ENCODE measurements at regions not wholly inside any gene's neighbourhood (a gene's known extent, or its start where the extent isn't known, plus 50 kb on each side); places are given as distances from the start of the nearest gene placed in this dataset.

DNA sequence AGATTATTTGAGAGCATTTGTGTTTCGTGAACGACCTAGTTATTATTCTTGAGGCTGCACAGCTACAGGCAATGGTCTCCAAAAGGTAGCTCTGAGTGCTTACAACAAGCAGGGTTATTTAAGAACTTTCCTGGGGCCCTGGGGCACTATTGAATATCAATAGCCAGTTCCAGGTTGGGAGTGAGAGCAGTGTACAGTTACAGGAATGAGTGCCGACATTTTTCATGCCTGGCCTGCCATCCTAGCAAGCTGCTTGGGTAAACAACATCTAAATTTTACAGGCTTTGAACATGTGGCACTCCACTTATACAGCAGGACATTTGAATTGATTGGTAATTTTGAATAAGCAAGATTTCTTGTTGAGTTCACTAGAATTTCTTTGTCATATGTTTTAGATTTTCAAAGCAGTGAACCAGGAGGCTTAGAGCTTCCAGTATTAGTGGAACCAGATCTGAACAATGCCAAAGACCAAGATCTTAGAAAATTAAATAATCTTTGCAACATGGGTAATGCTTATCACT, 171.9 kb upstream of the GDNF start:
- DNase-seq (ENCODE audit: insufficient read length, low spot score) = no peak
- FAIRE-seq = no peak
- TF ChIP-seq POLR2A (IDR thresholded peaks at IDR 0.05; ENCODE audit: low read depth, low read length) = no peak

- TF ChIP-seq POLR2A (IDR thresholded peaks at IDR 0.05; ENCODE audit: low read depth, low read length) = no peak
- FAIRE-seq (no peak), DNase-seq (ENCODE audit: insufficient read length, low spot score) (no peak)
Observed at GRCh38 chr5:38009749-38010358, 170.0 kb upstream of the GDNF start.

DNA sequence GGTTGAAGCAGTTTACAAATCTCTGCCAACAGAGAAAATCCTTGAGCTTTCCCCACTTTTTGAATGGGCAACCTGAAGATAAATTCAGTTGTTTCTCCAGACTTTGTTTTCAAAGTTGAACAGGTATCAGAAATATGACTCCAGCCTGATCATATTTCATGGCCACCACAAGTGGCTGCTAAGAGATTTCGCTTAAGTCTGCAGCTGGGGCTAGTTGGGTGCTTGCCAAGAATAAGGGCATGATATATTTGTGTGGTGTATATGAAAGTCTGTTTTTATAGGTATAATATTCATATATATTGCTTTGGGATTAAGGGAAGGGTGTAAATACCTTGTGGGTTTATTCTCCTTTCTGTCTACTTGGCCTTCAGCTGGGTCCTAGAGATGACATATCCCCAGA, 168.4 kb upstream of the GDNF start:
- FAIRE-seq = no peak
- no peak for DNase-seq (ENCODE audit: insufficient read length, low spot score)
- TF ChIP-seq POLR2A (IDR thresholded peaks at IDR 0.05; ENCODE audit: low read depth, low read length) = no peak

- FAIRE-seq (no peak), DNase-seq (ENCODE audit: insufficient read length, low spot score) (no peak)
- no peak for TF ChIP-seq POLR2A (IDR thresholded peaks at IDR 0.05; ENCODE audit: low read depth, low read length)
Observed at GRCh38 chr5:37999593-37999992, 159.8 kb upstream of the GDNF start.

- DNase-seq (ENCODE audit: insufficient read length, low spot score) (no peak), FAIRE-seq (no peak)
- no peak for TF ChIP-seq POLR2A (IDR thresholded peaks at IDR 0.05; ENCODE audit: low read depth, low read length)
Observed at GRCh38 chr5:37996918-37997317, 157.1 kb upstream of the GDNF start.

DNA sequence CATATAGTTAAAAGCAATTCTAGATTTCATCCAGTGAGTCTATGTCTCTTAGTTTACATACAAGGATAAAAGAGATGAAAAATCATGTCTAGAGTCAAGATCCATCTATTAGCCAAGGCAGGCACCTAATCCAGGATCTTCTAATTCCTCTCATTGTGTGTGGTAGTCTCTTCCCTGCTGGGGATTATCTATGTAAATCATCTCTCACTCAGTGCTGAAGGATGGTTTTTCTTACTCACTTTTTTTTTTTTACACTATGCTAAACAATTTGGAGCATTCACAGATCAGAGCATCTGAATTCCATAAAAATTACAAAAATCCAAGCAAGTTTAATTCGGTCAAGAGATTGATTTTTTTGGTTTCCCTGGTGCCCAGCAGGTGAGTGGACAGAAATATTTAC, 154.9 kb upstream of the GDNF start:
- no peak for FAIRE-seq

DNA sequence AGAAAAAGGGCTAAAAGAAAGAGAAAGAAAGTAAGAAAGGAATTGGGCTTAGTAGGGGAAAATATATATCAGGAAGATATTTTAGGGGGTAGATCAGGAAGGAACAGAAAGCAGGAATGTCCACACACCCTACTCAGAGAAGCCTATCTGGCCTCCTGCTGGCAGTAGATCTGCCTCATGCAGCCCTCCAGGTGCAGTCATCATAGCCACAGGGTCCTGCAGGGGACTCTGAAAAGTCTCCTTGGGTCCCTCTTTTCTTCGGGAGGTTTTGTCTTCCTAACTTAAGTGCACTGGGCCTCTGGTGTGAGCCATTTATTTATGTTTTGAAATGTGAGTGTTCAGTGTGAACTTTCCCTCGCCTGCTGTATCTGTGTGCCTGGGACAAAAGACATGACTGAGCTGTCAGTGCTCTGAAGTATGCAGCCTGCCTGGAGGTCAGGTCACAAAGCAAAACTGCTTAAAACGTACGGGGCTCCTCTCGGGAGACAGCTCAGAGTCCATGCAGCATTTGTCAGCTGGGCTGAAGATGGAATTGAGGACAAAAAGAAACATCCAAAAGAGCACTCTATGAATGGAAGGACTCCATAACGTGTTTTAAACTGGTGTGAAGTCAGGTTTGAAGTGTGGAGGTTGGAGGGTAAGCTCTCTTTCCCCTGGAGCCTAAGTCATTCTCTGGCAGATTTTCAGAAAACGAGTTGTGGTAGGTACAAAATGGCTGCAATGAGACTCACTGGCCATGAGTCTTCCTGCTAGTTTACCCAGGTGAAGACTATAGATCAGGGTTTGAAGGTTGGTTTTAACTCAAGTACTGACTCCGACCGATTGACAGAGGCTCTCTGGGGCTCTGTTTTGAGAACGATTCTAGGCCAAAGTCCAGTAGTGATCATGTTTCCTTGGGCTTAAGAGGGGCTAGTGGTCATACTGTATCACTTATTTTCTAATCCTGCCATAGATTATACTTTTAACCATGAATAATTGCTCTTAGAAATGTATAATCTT, 151.8 kb upstream of the GDNF start:
- DNase-seq (ENCODE audit: insufficient read length, low spot score) (no peak), FAIRE-seq (no peak)
- no peak for TF ChIP-seq POLR2A (IDR thresholded peaks at IDR 0.05; ENCODE audit: low read depth, low read length)

More for the DNA sequence above, 154.9 kb upstream of the GDNF start:
- DNase-seq (ENCODE audit: insufficient read length, low spot score) = no peak
- no peak for TF ChIP-seq POLR2A (IDR thresholded peaks at IDR 0.05; ENCODE audit: low read depth, low read length)

DNA sequence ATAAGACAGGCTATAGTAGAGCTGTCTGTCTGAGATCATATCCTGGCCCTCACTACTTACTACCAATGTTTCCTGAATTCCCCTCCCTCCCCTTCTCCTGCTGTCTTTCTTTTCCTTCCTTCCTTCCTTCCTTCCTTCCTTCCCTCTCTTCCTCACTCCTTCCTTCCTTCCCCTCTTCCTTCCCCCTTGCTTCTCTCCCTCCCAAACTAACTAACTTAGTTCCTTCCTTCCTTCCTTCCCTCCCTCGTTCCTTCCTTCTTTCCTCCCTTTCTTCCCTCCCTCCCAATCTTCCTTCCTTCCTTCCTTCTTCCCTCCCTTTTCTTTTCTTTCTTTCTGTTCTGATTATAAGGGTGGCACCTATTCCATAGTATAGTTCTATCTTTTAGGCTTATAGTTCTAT, 150.0 kb upstream of the GDNF start:
- no peak for FAIRE-seq
- DNase-seq (ENCODE audit: insufficient read length, low spot score) = no peak
- TF ChIP-seq POLR2A (IDR thresholded peaks at IDR 0.05; ENCODE audit: low read depth, low read length) = no peak

DNA sequence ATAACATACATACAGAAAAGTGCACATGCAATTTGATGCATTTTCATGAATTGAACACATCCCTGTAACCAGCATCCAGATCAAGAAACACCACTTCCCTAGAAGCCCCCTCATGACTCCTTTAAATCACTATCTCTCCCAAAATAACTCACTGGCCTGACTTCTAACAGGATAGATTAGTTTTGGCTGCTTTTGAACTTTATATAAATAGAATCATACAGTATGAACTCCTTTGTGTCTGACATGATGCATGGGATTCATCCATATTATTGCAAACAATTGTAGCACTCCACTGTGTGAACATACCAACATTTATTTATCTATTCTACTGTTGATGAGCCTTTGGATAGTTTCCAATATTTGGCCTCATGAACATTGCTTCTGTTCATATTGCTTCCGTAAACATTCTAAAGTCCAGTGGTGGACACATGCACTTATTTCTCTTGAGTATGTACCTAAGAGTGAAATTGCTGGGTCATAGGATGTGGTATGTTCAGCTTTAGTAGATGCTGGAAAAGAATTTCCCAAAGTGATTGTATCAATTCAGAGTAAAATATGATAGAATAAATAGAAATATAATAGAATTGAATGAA, 148.7 kb upstream of the GDNF start:
- no peak for TF ChIP-seq POLR2A (IDR thresholded peaks at IDR 0.05; ENCODE audit: low read depth, low read length)
- FAIRE-seq (no peak), DNase-seq (ENCODE audit: insufficient read length, low spot score) (no peak)

GRCh38 chr5:37984300-37984699, 144.5 kb upstream of the GDNF start:
- no peak for TF ChIP-seq POLR2A (IDR thresholded peaks at IDR 0.05; ENCODE audit: low read depth, low read length)
- FAIRE-seq (no peak), DNase-seq (ENCODE audit: insufficient read length, low spot score) (no peak)

- FAIRE-seq (no peak), DNase-seq (ENCODE audit: insufficient read length, low spot score) (no peak)
- TF ChIP-seq POLR2A (IDR thresholded peaks at IDR 0.05; ENCODE audit: low read depth, low read length) = no peak
Observed at GRCh38 chr5:37983463-37983862, 143.6 kb upstream of the GDNF start.

DNA sequence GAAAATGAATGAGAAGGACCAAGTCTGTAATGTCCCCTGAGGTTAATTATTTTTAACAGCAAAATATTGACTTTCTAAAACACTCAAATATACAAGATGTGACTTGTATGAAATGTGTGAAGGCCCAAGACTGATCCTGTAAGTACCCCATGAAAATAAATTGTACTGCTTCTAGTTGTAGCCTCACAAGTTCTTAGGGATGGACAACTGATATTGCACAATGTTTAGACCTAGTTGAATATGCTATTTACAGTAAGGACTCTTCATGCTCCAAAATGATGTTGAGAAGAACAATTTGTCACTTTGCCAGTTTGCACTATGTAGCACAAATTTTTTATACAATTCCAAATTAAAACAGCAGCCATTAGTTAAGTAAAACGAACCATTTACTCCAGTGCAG, 139.7 kb upstream of the GDNF start:
- TF ChIP-seq POLR2A (IDR thresholded peaks at IDR 0.05; ENCODE audit: low read depth, low read length) = no peak
- no peak for FAIRE-seq
- no peak for DNase-seq (ENCODE audit: insufficient read length, low spot score)

DNA sequence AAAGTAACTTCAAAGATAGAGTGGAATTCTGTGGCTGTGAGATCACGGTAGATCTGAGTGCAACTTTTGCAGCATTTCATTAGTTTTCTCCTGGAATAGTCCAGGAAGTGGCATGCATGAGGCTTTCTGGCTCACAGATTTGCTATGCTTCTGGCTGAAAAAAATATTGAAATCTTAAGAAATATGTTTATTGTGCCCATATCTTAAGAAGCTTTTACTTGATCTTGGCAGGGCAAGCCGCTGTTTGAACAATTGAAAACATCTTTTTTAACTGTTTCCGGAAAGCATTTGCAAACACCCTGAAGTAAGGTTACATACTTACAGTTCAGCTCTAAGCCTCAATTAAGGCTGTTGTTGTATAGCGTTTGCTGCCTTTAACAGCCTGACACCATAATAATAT, 135.7 kb upstream of the GDNF start:
- DNase-seq (ENCODE audit: insufficient read length, low spot score) (no peak), FAIRE-seq (no peak)
- TF ChIP-seq POLR2A (IDR thresholded peaks at IDR 0.05; ENCODE audit: low read depth, low read length) = no peak

- DNase-seq (ENCODE audit: insufficient read length, low spot score) = no peak
- FAIRE-seq = no peak
- TF ChIP-seq POLR2A (IDR thresholded peaks at IDR 0.05; ENCODE audit: low read depth, low read length) = no peak
Observed at GRCh38 chr5:37971483-37972024, 131.7 kb upstream of the GDNF start.
